Transverse colon (tissue), 4 donors: ENCODE measurements at regions not wholly inside any gene's neighbourhood (a gene's known extent, or its start where the extent isn't known, plus 50 kb on each side); places are given as distances from the start of the nearest gene placed in this dataset.

ENCODE experiments used
- DNase-seq: peaks from one replicate; pipeline ENCODE4 v3.0.0-alpha.2; 2019
- H3K27ac ChIP-seq, 4 donors: fragments of 200-600 bp; sonication (generic); 2 replicates each; pipeline ENCODE4 v1.5.1; 2016 to 2018; ENCODE audit warnings: inconsistent platforms in 4 of 4
- H3K27me3 ChIP-seq: fragments of 200-600 bp; sonication (generic); 2 replicates; pipeline ENCODE4 v1.5.1; 2017; ENCODE audit warnings: inconsistent platforms
- H3K36me3 ChIP-seq, 4 donors: fragments of 200-600 bp; sonication (generic); 2 replicates each; pipeline ENCODE4 v1.5.1; 2017 to 2019; ENCODE audit warnings: inconsistent platforms in 4 of 4
- H3K4me1 ChIP-seq, 4 donors: fragments of 200-600 bp; sonication (generic); 2 replicates each; pipeline ENCODE4 v1.5.1; 2017 to 2020; ENCODE audit warnings: inconsistent platforms in 4 of 4
- H3K4me3 ChIP-seq, 4 donors: fragments of 200-600 bp; sonication (generic); 1 replicate in 1 of 4; 2 replicates in 3 of 4; pipeline versions ENCODE4 v1.5.1 to v1.6.1; 2017 to 2019; ENCODE audit warnings: inconsistent platforms in 4 of 4
- H3K9me3 ChIP-seq, 2 donors: fragments of 200-600 bp; sonication (generic); 2 replicates each; pipeline ENCODE4 v1.5.1; 2017 to 2019; ENCODE audit warnings: inconsistent platforms in 2 of 2
- CTCF ChIP-seq, 5 experiments: fragments of 200-600 bp in 3 of 5; fragments of 450-650 bp in 2 of 5; sonication (generic) in 3 of 5; IDR thresholded peaks; 1 replicate in 2 of 5; 2 replicates in 3 of 5; pipeline ENCODE4 v1.5.1; 2016 to 2017; ENCODE audit warnings: antibody characterized with exemption in 5 of 5, inconsistent platforms in 3 of 5, mild to moderate bottlenecking in 2 of 5, moderate library complexity in 1 of 5
- EP300 ChIP-seq: sonication (generic); formaldehyde crosslinking; IDR thresholded peaks from one replicate; pipeline ENCODE4 v1.6.1; 2017; ENCODE audit warnings: antibody characterized with exemption, low read depth
- POLR2A ChIP-seq: fragments of 450-650 bp; IDR thresholded peaks from one replicate; pipeline ENCODE4 v1.6.1; 2016; ENCODE audit warnings: antibody characterized with exemption, mild to moderate bottlenecking, moderate library complexity
- POLR2AphosphoS5 ChIP-seq, 3 donors: sonication (generic); formaldehyde crosslinking; IDR thresholded peaks; one replicate each; pipeline ENCODE4 v1.6.1; 2016; ENCODE audit warnings: antibody characterized with exemption in 3 of 3
- WGBS, 2 donors: methylation state at CpG; one replicate each; pipeline ENCODE4 v1.1.5; 2018; ENCODE audit warnings: low coverage in 1 of 2; 5-methylcytosine and 5-hydroxymethylcytosine counted together
- in situ Hi-C, 4 donors: fragments of 200-750 bp; cut with MboI; loops; one replicate each; pipeline versions ENCODE4 v1.15.0 to v1.15.1; 2017; ENCODE audit warnings: low sequenced_read_pairs in 3 of 4, low pct_ligation_motif_present in 1 of 4, low pct_unique_long_range_greater_than_20kb in 1 of 4
- intact Hi-C: fragments of 100-400 bp; cut with DNase I; formaldehyde crosslinking; loops from one replicate; pipeline ENCODE4 v1.15.1; 2023; ENCODE audit warnings: low total_unique reads

GRCh38 chr6:921400-921799 lies 228.5 kb upstream of the EXOC2 start:
- H3K9me3 ChIP-seq, result peaks cover 22 to 24% of the 10 kb centered on the region in 2 donors
- 78 to 100% methylated on average over 1 to 4 of the region's 4 CpGs for WGBS, 2 donors

GRCh38 chr6:920512-920911 lies 227.6 kb upstream of the EXOC2 start:
- no peaks in the 10 kb centered on the region for H3K4me1 ChIP-seq
- intact Hi-C loops, result no loop called here

More at GRCh38 chr6:921400-921799, 228.5 kb upstream of the EXOC2 start:
- intact Hi-C loops (no loop called here), in situ Hi-C loops (loop anchor here in 3 of 4 donors (25.0 kb wide), 2 partner anchors 416 to 466 kb away; partner anchors contain the start of gene FOXF2 (in 1 of the 3))
- H3K36me3 ChIP-seq, result no peaks in the 10 kb centered on the region
- TF ChIP-seq CTCF (IDR thresholded peaks at IDR 0.05), result no peak
- TF ChIP-seq EP300, result no peak
- no peak for TF ChIP-seq POLR2AphosphoS5 (IDR thresholded peaks at IDR 0.05)
- TF ChIP-seq POLR2A, result no peak
- H3K4me1 ChIP-seq, result no peaks in the 10 kb centered on the region
- DNase-seq, result no peak
- no peak overlapping the region for H3K4me3 ChIP-seq
- no peaks in the 10 kb centered on the region for H3K27me3 ChIP-seq
- no peak overlapping the region for H3K27ac ChIP-seq

GRCh38 chr6:919500-919899 lies 226.6 kb upstream of the EXOC2 start:
- intact Hi-C loops, result no loop called here
- H3K9me3 ChIP-seq, result peaks cover 22 to 24% of the 10 kb centered on the region in 2 donors
- no peak for TF ChIP-seq POLR2A
- TF ChIP-seq CTCF (IDR thresholded peaks at IDR 0.05), result no peak
- TF ChIP-seq EP300, result no peak
- TF ChIP-seq POLR2AphosphoS5 (IDR thresholded peaks at IDR 0.05), result no peak
- no peak overlapping the region for H3K27ac ChIP-seq
- in situ Hi-C loops, result loop anchor here in 3 of 4 donors (25.0 kb wide), 2 partner anchors 418 to 468 kb away; partner anchors contain the start of gene FOXF2 (in 1 of the 3)
- H3K27me3 ChIP-seq, result no peaks in the 10 kb centered on the region
- H3K4me1 ChIP-seq, result no peaks in the 10 kb centered on the region
- H3K4me3 ChIP-seq, result no peak overlapping the region
- H3K36me3 ChIP-seq, result no peaks in the 10 kb centered on the region
- 74 to 89% methylated on average over 1 of the region's 1 CpG for WGBS, 2 donors
- no peak for DNase-seq

More at GRCh38 chr6:920512-920911, 227.6 kb upstream of the EXOC2 start:
- Histone ChIP-seq H3K4me3 (no peak overlapping the region), H3K9me3 (peaks cover 22 to 24% of the 10 kb centered on the region in 2 donors), H3K27me3 (no peaks in the 10 kb centered on the region), H3K27ac (no peak overlapping the region), H3K36me3 (no peaks in the 10 kb centered on the region)
- in situ Hi-C loops, result loop anchor here in 3 of 4 donors (25.0 kb wide), 2 partner anchors 417 to 467 kb away; partner anchors contain the start of gene FOXF2 (in 1 of the 3)
- no peak for TF ChIP-seq EP300
- no peak for TF ChIP-seq CTCF (IDR thresholded peaks at IDR 0.05)
- no peak for TF ChIP-seq POLR2A
- no peak for TF ChIP-seq POLR2AphosphoS5 (IDR thresholded peaks at IDR 0.05)
- no peak for DNase-seq
- 93% methylated on average over 9 of the region's 9 CpGs; no CpG with 5 or more reads in 1 of the 2 donors for WGBS, 2 donors

- WGBS, 2 donors, result 60 to 74% methylated on average over 1 to 3 of the region's 3 CpGs
- Histone ChIP-seq H3K4me3 (no peak overlapping the region), H3K27ac (no peak overlapping the region), H3K4me1 (no peaks in the 10 kb centered on the region), H3K36me3 (no peaks in the 10 kb centered on the region), H3K9me3 (peaks cover 22 to 24% of the 10 kb centered on the region in 2 donors), H3K27me3 (peaks cover 7% of the 10 kb centered on the region)
- TF ChIP-seq POLR2A (no peak), POLR2AphosphoS5 (IDR thresholded peaks at IDR 0.05) (no peak), CTCF (IDR thresholded peaks at IDR 0.05) (no peak), EP300 (no peak)
- intact Hi-C loops, result no loop called here
- in situ Hi-C loops, result loop anchor here in 3 of 4 donors (25.0 kb wide), 2 partner anchors 419 to 469 kb away; partner anchors contain the start of gene FOXF2 (in 1 of the 3)
- DNase-seq, result no peak
Observed at GRCh38 chr6:917939-918338, 225.0 kb upstream of the EXOC2 start.
